ENCODE measurements at regions not wholly inside any gene's neighbourhood (a gene's known extent, or its start where the extent isn't known, plus 50 kb on each side); places are given as distances from the start of the nearest gene placed in this dataset.
"Not testable (repeated sequence)": the region's sequence is repeated elsewhere in the genome, so short reads cannot be mapped to it uniquely, and the experiment has no call there.

DNA sequence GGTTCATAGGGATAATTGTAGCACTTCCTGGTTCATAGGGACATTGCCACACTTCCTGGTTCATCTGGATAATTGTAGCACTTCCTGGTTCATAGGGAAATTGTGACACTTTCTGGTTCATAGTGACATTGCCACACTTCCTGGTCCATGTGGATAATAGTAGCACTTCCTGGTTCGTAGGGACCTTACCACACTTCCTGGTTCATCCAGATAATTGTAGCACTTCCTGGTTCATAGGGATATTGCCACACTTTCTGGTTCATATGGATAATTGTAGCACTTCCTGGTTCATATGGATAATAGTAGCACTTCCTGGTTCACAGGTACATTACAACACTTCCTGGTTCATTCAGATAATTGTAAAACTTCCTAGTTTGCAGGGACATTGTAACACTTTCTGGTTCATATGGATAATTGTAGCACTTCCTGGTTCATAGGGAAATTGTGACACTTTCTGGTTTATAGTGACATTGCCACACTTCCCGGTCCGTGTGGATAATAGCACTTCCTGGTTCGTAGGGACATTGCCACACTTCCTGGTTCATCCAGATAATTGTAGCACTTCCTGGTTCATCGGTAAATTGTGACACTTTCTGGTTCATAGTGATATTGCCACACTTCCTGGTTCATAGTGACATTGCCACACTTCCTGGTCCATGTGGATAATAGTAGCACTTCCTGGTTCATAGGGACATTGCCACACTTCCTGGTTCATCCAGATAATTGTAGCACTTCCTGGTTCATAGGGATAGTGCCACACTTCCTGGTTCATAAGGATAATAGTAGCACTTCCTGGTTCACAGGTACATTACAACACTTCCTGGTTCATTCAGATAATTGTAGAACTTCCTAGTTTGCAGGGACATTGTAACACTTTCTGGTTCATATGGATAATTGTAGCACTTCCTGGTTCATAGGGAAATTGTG is 60.8 kb upstream of the CD99 start:
- TF ChIP-seq, protein P1, sequence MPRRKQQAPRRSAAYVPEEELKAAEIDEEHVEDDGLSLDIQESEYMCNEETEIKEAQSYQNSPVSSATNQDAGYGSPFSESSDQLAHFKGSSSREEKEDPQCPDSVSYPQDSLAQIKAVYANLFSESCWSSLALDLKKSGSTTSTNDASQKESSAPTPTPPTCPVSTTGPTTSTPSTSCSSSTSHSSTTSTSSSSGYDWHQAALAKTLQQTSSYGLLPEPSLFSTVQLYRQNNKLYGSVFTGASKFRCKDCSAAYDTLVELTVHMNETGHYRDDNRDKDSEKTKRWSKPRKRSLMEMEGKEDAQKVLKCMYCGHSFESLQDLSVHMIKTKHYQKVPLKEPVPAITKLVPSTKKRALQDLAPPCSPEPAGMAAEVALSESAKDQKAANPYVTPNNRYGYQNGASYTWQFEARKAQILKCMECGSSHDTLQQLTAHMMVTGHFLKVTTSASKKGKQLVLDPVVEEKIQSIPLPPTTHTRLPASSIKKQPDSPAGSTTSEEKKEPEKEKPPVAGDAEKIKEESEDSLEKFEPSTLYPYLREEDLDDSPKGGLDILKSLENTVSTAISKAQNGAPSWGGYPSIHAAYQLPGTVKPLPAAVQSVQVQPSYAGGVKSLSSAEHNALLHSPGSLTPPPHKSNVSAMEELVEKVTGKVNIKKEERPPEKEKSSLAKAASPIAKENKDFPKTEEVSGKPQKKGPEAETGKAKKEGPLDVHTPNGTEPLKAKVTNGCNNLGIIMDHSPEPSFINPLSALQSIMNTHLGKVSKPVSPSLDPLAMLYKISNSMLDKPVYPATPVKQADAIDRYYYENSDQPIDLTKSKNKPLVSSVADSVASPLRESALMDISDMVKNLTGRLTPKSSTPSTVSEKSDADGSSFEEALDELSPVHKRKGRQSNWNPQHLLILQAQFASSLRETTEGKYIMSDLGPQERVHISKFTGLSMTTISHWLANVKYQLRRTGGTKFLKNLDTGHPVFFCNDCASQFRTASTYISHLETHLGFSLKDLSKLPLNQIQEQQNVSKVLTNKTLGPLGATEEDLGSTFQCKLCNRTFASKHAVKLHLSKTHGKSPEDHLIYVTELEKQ (tag by site-specific recombination; IDR thresholded peaks at IDR 0.05; ENCODE audit: borderline replicate concordance) = not testable (repeated sequence)
- not testable (repeated sequence) for TF ChIP-seq ZNF555 (tag by site-specific recombination; conservative IDR thresholded peaks at IDR 0.05); ZNF514 (tag by site-specific recombination; IDR thresholded peaks at IDR 0.05)
- TF ChIP-seq, protein P2, sequence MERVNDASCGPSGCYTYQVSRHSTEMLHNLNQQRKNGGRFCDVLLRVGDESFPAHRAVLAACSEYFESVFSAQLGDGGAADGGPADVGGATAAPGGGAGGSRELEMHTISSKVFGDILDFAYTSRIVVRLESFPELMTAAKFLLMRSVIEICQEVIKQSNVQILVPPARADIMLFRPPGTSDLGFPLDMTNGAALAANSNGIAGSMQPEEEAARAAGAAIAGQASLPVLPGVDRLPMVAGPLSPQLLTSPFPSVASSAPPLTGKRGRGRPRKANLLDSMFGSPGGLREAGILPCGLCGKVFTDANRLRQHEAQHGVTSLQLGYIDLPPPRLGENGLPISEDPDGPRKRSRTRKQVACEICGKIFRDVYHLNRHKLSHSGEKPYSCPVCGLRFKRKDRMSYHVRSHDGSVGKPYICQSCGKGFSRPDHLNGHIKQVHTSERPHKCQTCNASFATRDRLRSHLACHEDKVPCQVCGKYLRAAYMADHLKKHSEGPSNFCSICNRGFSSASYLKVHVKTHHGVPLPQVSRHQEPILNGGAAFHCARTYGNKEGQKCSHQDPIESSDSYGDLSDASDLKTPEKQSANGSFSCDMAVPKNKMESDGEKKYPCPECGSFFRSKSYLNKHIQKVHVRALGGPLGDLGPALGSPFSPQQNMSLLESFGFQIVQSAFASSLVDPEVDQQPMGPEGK (tag by site-specific recombination; IDR thresholded peaks at IDR 0.05) = not testable (repeated sequence)

Measured in HEK293 (cell line).